HEK293 (cell line): ENCODE measurements at regions not wholly inside any gene's neighbourhood (a gene's known extent, or its start where the extent isn't known, plus 50 kb on each side); places are given as distances from the start of the nearest gene placed in this dataset.

ENCODE experiments used
- CTCF ChIA-PET: fragments of 350-600 bp; formaldehyde crosslinking; extraction: SDS; loops from one replicate; lab custom pipeline; 2021; ENCODE audit warnings: antibody characterized with exemption; lab: Yijun Ruan, JAX
- POLR2A ChIA-PET: fragments of 300-600 bp; formaldehyde crosslinking; extraction: SDS; loops from one replicate; lab custom pipeline; 2020; ENCODE audit warnings: antibody characterized with exemption, inconsistent platforms; lab: Yijun Ruan, JAX
- H3K27ac ChIP-seq: fragments of 200-500 bp; sonication (Bioruptor generic); 2 replicates; pipeline ENCODE4 v1.5.1; 2014; ENCODE audit warnings: low read depth, low read length, control low read depth, inconsistent platforms; ENCODE audit errors: extremely low read depth
- H3K36me3 ChIP-seq, 2 experiments: fragments of 200-500 bp in 1 of 2; sonication (Bioruptor generic) in 1 of 2; 1 replicate in 1 of 2; 2 replicates in 1 of 2; pipeline ENCODE4 v1.5.1; 2014 to 2017; ENCODE audit warnings: inconsistent platforms in 2 of 2, low read length in 2 of 2; ENCODE audit not compliant: control insufficient read depth in 2 of 2, insufficient read depth in 1 of 2
- H3K4me1 ChIP-seq: fragments of 200-500 bp; sonication (Bioruptor generic); 2 replicates; pipeline ENCODE4 v1.5.1; 2014; ENCODE audit warnings: mild to moderate bottlenecking, low read length, inconsistent platforms; ENCODE audit not compliant: control insufficient read depth, insufficient read depth
- H3K4me3 ChIP-seq: 2 replicates; pipeline ENCODE4 v1.5.1; 2011; ENCODE audit warnings: low read depth, mild to moderate bottlenecking, control low read depth, low read length, moderate library complexity
- H3K9me3 ChIP-seq: fragments of 200-500 bp; sonication (Bioruptor generic); 2 replicates; pipeline ENCODE4 v1.5.1; 2014; ENCODE audit warnings: low read depth, low read length, inconsistent platforms; ENCODE audit not compliant: control insufficient read depth, insufficient read depth
- CTCF ChIP-seq: fragments of 450-650 bp; formaldehyde crosslinking; IDR thresholded peaks from 2 replicates; pipeline ENCODE4 v1.5.1; 2016; ENCODE audit warnings: missing biosample characterization, missing genetic modification characterization
- KLF1 ChIP-seq: fragments of 450-650 bp; formaldehyde crosslinking; IDR thresholded peaks from 2 replicates; pipeline ENCODE4 v1.5.1; 2016; ENCODE audit warnings: missing biosample characterization, missing genetic modification characterization
- KLF7 ChIP-seq: fragments of 450-650 bp; formaldehyde crosslinking; IDR thresholded peaks from 2 replicates; pipeline ENCODE4 v1.5.1; 2016; ENCODE audit warnings: missing biosample characterization, missing genetic modification characterization, borderline replicate concordance
- OVOL3 ChIP-seq: fragments of 450-650 bp; formaldehyde crosslinking; IDR thresholded peaks from 2 replicates; pipeline ENCODE4 v1.5.1; 2016; ENCODE audit warnings: missing biosample characterization, missing genetic modification characterization
- SETDB1 ChIP-seq: IDR thresholded peaks from one replicate; pipeline ENCODE4 v1.6.1; 2017; ENCODE audit warnings: mild to moderate bottlenecking, low read length, moderate library complexity, mixed read lengths; ENCODE audit not compliant: insufficient read length
- TCF7L2 ChIP-seq: IDR thresholded peaks from 2 replicates; pipeline ENCODE4 v1.6.1; 2011; ENCODE audit warnings: low read depth, mild to moderate bottlenecking, inconsistent platforms, low read length, moderate library complexity, borderline replicate concordance
- TSHZ1 ChIP-seq: fragments of 450-650 bp; formaldehyde crosslinking; IDR thresholded peaks from 2 replicates; pipeline ENCODE4 v1.5.1; 2016; ENCODE audit warnings: missing biosample characterization, missing genetic modification characterization, borderline replicate concordance
- ZBTB20 ChIP-seq: fragments of 450-650 bp; formaldehyde crosslinking; IDR thresholded peaks from 2 replicates; pipeline ENCODE4 v1.5.1; 2016; ENCODE audit warnings: missing biosample characterization, missing genetic modification characterization
- ZNF133 ChIP-seq: fragments of 450-650 bp; formaldehyde crosslinking; IDR thresholded peaks from 2 replicates; pipeline ENCODE4 v1.5.1; 2016; ENCODE audit warnings: missing biosample characterization, missing genetic modification characterization
- ZNF202 ChIP-seq: fragments of 450-650 bp; formaldehyde crosslinking; IDR thresholded peaks from 2 replicates; pipeline ENCODE4 v1.5.1; 2016; ENCODE audit warnings: missing biosample characterization, missing genetic modification characterization, borderline replicate concordance
- ZNF280D ChIP-seq: fragments of 450-650 bp; formaldehyde crosslinking; IDR thresholded peaks from 2 replicates; pipeline ENCODE4 v1.5.1; 2016; ENCODE audit warnings: missing biosample characterization, missing genetic modification characterization
- ZNF302 ChIP-seq: fragments of 450-650 bp; formaldehyde crosslinking; IDR thresholded peaks from 2 replicates; pipeline ENCODE4 v1.5.1; 2016; ENCODE audit warnings: missing biosample characterization, missing genetic modification characterization, low read depth
- ZNF335 ChIP-seq: fragments of 450-650 bp; formaldehyde crosslinking; conservative IDR thresholded peaks from 2 replicates; pipeline ENCODE4 v1.5.1; 2016; ENCODE audit warnings: missing biosample characterization, missing genetic modification characterization
- ZNF416 ChIP-seq: fragments of 450-650 bp; formaldehyde crosslinking; IDR thresholded peaks from 2 replicates; pipeline ENCODE4 v1.5.1; 2016; ENCODE audit warnings: missing biosample characterization, missing genetic modification characterization
- ZNF560 ChIP-seq: fragments of 450-650 bp; formaldehyde crosslinking; IDR thresholded peaks from 2 replicates; pipeline ENCODE4 v1.5.1; 2017; ENCODE audit warnings: missing biosample characterization, missing genetic modification characterization, borderline replicate concordance
- ZNF600 ChIP-seq: fragments of 450-650 bp; formaldehyde crosslinking; IDR thresholded peaks from 2 replicates; pipeline ENCODE4 v1.5.1; 2016; ENCODE audit warnings: missing biosample characterization, missing genetic modification characterization
- ZNF701 ChIP-seq: fragments of 450-650 bp; formaldehyde crosslinking; IDR thresholded peaks from 2 replicates; pipeline ENCODE4 v1.5.1; 2016; ENCODE audit warnings: missing biosample characterization, missing genetic modification characterization
- ZSCAN23 ChIP-seq: fragments of 450-650 bp; formaldehyde crosslinking; IDR thresholded peaks from 2 replicates; pipeline ENCODE4 v1.5.1; 2016; ENCODE audit warnings: missing biosample characterization, missing genetic modification characterization
- TF ChIP-seq, protein P1 (sequence below): fragments of 450-650 bp; formaldehyde crosslinking; IDR thresholded peaks from 2 replicates; pipeline ENCODE4 v1.5.1; 2016; ENCODE audit warnings: missing biosample characterization, missing genetic modification characterization, borderline replicate concordance
- TF ChIP-seq, protein P2 (sequence below): fragments of 450-650 bp; formaldehyde crosslinking; IDR thresholded peaks from 2 replicates; pipeline ENCODE4 v1.5.1; 2016; ENCODE audit warnings: missing biosample characterization, missing genetic modification characterization
- TF ChIP-seq, protein P3 (sequence below): fragments of 450-650 bp; formaldehyde crosslinking; IDR thresholded peaks from 2 replicates; pipeline ENCODE4 v1.5.1; 2016; ENCODE audit warnings: missing biosample characterization, missing genetic modification characterization, low read depth

DNA sequence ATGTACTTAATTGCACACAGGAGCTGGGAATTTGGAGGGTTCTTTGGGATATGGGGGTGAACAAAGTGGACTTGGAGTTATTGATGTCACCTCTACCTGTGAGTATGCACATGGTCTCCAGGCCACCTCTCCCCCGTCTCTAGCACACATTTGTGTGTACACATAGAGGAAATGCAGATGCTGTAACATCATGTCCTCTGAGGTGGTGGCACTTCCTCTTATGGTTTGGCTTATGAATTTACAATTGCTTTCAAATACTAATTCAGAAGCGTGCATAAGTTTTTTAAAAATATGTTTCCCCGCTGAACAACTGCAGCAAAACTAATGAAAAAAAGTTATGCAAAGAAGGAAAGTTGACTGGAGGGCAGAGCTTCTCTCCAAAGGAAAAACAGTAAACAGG lies 152.0 kb upstream of the TENM4 start:
- TF ChIP-seq KLF7 (tag by site-specific recombination) = no peak
- no peak for TF ChIP-seq ZNF560 (tag by site-specific recombination)
- no peak for TF ChIP-seq TCF7L2
- TF ChIP-seq ZBTB20 (tag by site-specific recombination) = no peak
- Histone ChIP-seq H3K36me3 (no peaks in the 10 kb centered on the region), H3K9me3 (no peaks in the 10 kb centered on the region), H3K4me1 (no peaks in the 10 kb centered on the region), H3K4me3 (no peak overlapping the region), H3K27ac (no peak overlapping the region)
- ChIA-PET CTCF (no interaction called here), POLR2A (no interaction called here)

- CTCF ChIA-PET = no interaction called here
- Histone ChIP-seq H3K36me3 (no peaks in the 10 kb centered on the region), H3K27ac (no peak overlapping the region), H3K4me3 (no peak overlapping the region), H3K9me3 (no peaks in the 10 kb centered on the region), H3K4me1 (no peaks in the 10 kb centered on the region)
- POLR2A ChIA-PET = no interaction called here
- TF ChIP-seq ZNF335 (tag by site-specific recombination) = no peak
- TF ChIP-seq OVOL3 (tag by site-specific recombination) = no peak
- no peak for TF ChIP-seq CTCF
- no peak for TF ChIP-seq ZNF202 (tag by site-specific recombination)
- TF ChIP-seq ZNF280D (tag by site-specific recombination) = no peak
- no peak for TF ChIP-seq TSHZ1 (tag by site-specific recombination)
- TF ChIP-seq KLF1 (tag by site-specific recombination) = no peak
- TF ChIP-seq, all 188 proteins: peak for 0
These were observed 151.6 kb upstream of the TENM4 start for GRCh38 chr11:79592406-79592805.

DNA sequence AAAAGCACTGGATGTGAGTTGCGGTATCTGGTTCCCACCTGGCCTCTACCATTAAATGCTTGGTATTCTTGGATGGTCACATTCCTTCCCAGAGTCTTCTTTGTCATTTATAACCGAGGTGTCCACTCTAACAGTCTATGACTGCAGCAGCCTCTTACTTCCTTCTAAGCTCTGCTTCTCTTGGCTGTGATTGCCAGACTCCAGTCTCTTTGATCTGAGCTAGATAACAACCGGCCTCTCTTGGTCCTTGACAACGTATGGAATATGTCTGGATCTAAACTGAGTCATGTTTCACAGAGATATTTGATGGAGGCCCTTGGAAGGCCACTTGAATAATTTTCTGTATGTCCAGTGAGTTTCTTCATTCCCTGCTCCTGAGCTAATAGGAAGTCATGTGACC lies 141.6 kb upstream of the TENM4 start:
- POLR2A ChIA-PET = no interaction called here
- no peak for TF ChIP-seq ZNF701 (tag by site-specific recombination)
- TF ChIP-seq, protein P1, sequence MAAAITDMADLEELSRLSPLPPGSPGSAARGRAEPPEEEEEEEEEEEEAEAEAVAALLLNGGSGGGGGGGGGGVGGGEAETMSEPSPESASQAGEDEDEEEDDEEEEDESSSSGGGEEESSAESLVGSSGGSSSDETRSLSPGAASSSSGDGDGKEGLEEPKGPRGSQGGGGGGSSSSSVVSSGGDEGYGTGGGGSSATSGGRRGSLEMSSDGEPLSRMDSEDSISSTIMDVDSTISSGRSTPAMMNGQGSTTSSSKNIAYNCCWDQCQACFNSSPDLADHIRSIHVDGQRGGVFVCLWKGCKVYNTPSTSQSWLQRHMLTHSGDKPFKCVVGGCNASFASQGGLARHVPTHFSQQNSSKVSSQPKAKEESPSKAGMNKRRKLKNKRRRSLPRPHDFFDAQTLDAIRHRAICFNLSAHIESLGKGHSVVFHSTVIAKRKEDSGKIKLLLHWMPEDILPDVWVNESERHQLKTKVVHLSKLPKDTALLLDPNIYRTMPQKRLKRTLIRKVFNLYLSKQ (tag by site-specific recombination) = no peak
- TF ChIP-seq ZSCAN23 (tag by site-specific recombination) = no peak
- TF ChIP-seq SETDB1 = no peak
- TF ChIP-seq ZNF302 (tag by site-specific recombination) = no peak
- TF ChIP-seq ZNF133 (tag by site-specific recombination) = no peak
- TF ChIP-seq, protein P2, sequence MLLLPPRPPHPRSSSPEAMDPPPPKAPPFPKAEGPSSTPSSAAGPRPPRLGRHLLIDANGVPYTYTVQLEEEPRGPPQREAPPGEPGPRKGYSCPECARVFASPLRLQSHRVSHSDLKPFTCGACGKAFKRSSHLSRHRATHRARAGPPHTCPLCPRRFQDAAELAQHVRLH = no peak
- no peak for TF ChIP-seq ZNF600 (tag by site-specific recombination)
- TF ChIP-seq ZNF416 (tag by site-specific recombination) = no peak
- TF ChIP-seq, protein P3, sequence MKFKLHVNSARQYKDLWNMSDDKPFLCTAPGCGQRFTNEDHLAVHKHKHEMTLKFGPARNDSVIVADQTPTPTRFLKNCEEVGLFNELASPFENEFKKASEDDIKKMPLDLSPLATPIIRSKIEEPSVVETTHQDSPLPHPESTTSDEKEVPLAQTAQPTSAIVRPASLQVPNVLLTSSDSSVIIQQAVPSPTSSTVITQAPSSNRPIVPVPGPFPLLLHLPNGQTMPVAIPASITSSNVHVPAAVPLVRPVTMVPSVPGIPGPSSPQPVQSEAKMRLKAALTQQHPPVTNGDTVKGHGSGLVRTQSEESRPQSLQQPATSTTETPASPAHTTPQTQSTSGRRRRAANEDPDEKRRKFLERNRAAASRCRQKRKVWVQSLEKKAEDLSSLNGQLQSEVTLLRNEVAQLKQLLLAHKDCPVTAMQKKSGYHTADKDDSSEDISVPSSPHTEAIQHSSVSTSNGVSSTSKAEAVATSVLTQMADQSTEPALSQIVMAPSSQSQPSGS (tag by site-specific recombination) = no peak

More for the DNA sequence above, 141.6 kb upstream of the TENM4 start:
- no peak overlapping the region for H3K4me3 ChIP-seq
- no peaks in the 10 kb centered on the region for H3K4me1 ChIP-seq
- H3K36me3 ChIP-seq = no peaks in the 10 kb centered on the region
- no peaks in the 10 kb centered on the region for H3K9me3 ChIP-seq
- CTCF ChIA-PET = interaction anchor here (1.1 kb wide), 1 partner anchor 25 kb away, joined by 3 read pairs; no protein-coding TSS in a partner anchor
- no peak overlapping the region for H3K27ac ChIP-seq
